HG03175 (cell line): ENCODE measurements at regions not wholly inside any gene's neighbourhood (a gene's known extent, or its start where the extent isn't known, plus 50 kb on each side); places are given as distances from the start of the nearest gene placed in this dataset.

ENCODE experiments used
- ATAC-seq: cut with Tn5 transposase; IDR thresholded peaks from one replicate; pipeline ENCODE4 v1.9.1; 2021; ENCODE audit warnings: mild to moderate bottlenecking, moderate library complexity; ENCODE audit not compliant: unreplicated experiment

GRCh38 chr1:240672132-240672811 is 60.3 kb upstream of the GREM2 start:
- no peak for ATAC-seq

- ATAC-seq: no peak
Measured at GRCh38 chr1:240667351-240667750, 55.4 kb upstream of the GREM2 start.

- no peak for ATAC-seq
Measured at GRCh38 chr1:240666568-240667198, 54.7 kb upstream of the GREM2 start.

GRCh38 chr1:240663169-240663879 is 51.4 kb upstream of the GREM2 start:
- ATAC-seq: no peak
